ENCODE measurements at regions not wholly inside any gene's neighbourhood (a gene's known extent, or its start where the extent isn't known, plus 50 kb on each side); places are given as distances from the start of the nearest gene placed in this dataset.

GRCh38 chr2:6499691-6500090 lies 366.0 kb downstream of the CMPK2 start:
- Mint-ChIP-seq H3K36me3 (ENCODE audit: low read depth) (no peaks in the 10 kb centered on the region), H3K4me1 (ENCODE audit: low read depth) (peaks cover 10% of the 10 kb centered on the region), H3K27ac (ENCODE audit: unreplicated experiment) (no peak overlapping the region), H3K4me3 (ENCODE audit: unreplicated experiment) (no peak overlapping the region), H3K27me3 (ENCODE audit: low read depth) (no peaks in the 10 kb centered on the region), H3K9me3 (ENCODE audit: low read depth) (no peaks in the 10 kb centered on the region)
- no peak for TF ChIP-seq CTCF (IDR thresholded peaks at IDR 0.05)
- no peak for DNase-seq (ENCODE audit: low spot score)

- no peak for DNase-seq (ENCODE audit: low spot score)
- H3K27me3 Mint-ChIP-seq (ENCODE audit: low read depth), result no peaks in the 10 kb centered on the region
- no peak for TF ChIP-seq CTCF (IDR thresholded peaks at IDR 0.05)
- H3K27ac Mint-ChIP-seq (ENCODE audit: unreplicated experiment), result peak overlapping the region; percentile 58
- no peak overlapping the region for H3K4me3 Mint-ChIP-seq (ENCODE audit: unreplicated experiment)
- no peaks in the 10 kb centered on the region for H3K9me3 Mint-ChIP-seq (ENCODE audit: low read depth)
- H3K36me3 Mint-ChIP-seq (ENCODE audit: low read depth), result no peaks in the 10 kb centered on the region
- peaks cover 20% of the 10 kb centered on the region for H3K4me1 Mint-ChIP-seq (ENCODE audit: low read depth)
Observed at GRCh38 chr2:6506361-6506794, 359.3 kb downstream of the CMPK2 start.

GRCh38 chr2:6506859-6507258 lies 358.8 kb downstream of the CMPK2 start:
- Mint-ChIP-seq H3K27me3 (ENCODE audit: low read depth) (no peaks in the 10 kb centered on the region), H3K4me1 (ENCODE audit: low read depth) (peaks cover 16% of the 10 kb centered on the region), H3K9me3 (ENCODE audit: low read depth) (no peaks in the 10 kb centered on the region), H3K36me3 (ENCODE audit: low read depth) (no peaks in the 10 kb centered on the region), H3K4me3 (ENCODE audit: unreplicated experiment) (no peak overlapping the region), H3K27ac (ENCODE audit: unreplicated experiment) (peak overlapping the region; percentile 62)
- no peak for DNase-seq (ENCODE audit: low spot score)
- no peak for TF ChIP-seq CTCF (IDR thresholded peaks at IDR 0.05)

- H3K27ac Mint-ChIP-seq (ENCODE audit: unreplicated experiment), result no peak overlapping the region
- no peaks in the 10 kb centered on the region for H3K27me3 Mint-ChIP-seq (ENCODE audit: low read depth)
- H3K4me1 Mint-ChIP-seq (ENCODE audit: low read depth), result peaks cover 13% of the 10 kb centered on the region
- DNase-seq (ENCODE audit: low spot score), result no peak
- no peaks in the 10 kb centered on the region for H3K9me3 Mint-ChIP-seq (ENCODE audit: low read depth)
- H3K36me3 Mint-ChIP-seq (ENCODE audit: low read depth), result peaks cover 1% of the 10 kb centered on the region
- no peak overlapping the region for H3K4me3 Mint-ChIP-seq (ENCODE audit: unreplicated experiment)
- no peak for TF ChIP-seq CTCF (IDR thresholded peaks at IDR 0.05)
Observed at GRCh38 chr2:6510532-6510931, 355.2 kb downstream of the CMPK2 start.

GRCh38 chr2:6512589-6512988 lies 353.1 kb downstream of the CMPK2 start:
- Mint-ChIP-seq H3K36me3 (ENCODE audit: low read depth) (peaks cover 1% of the 10 kb centered on the region), H3K27ac (ENCODE audit: unreplicated experiment) (no peak overlapping the region), H3K4me1 (ENCODE audit: low read depth) (no peaks in the 10 kb centered on the region), H3K4me3 (ENCODE audit: unreplicated experiment) (no peak overlapping the region), H3K27me3 (ENCODE audit: low read depth) (no peaks in the 10 kb centered on the region), H3K9me3 (ENCODE audit: low read depth) (no peaks in the 10 kb centered on the region)
- no peak for DNase-seq (ENCODE audit: low spot score)
- no peak for TF ChIP-seq CTCF (IDR thresholded peaks at IDR 0.05)

Data from chondrocyte (in vitro differentiated cells).